GM21390 (cell line): ENCODE measurements at regions not wholly inside any gene's neighbourhood (a gene's known extent, or its start where the extent isn't known, plus 50 kb on each side); places are given as distances from the start of the nearest gene placed in this dataset.

Source experiments
- ATAC-seq: cut with Tn5 transposase; IDR thresholded peaks from one replicate; pipeline ENCODE4 v1.9.1; 2021; ENCODE audit not compliant: unreplicated experiment

- no peak for ATAC-seq
Measured at GRCh38 chr1:184267747-184268146, 119.1 kb upstream of the C1orf21 start.

GRCh38 chr1:184270556-184270955 lies 116.3 kb upstream of the C1orf21 start:
- ATAC-seq: no peak

- no peak for ATAC-seq
Measured at GRCh38 chr1:184272175-184272866, 114.5 kb upstream of the C1orf21 start.

GRCh38 chr1:184276416-184276815 lies 110.4 kb upstream of the C1orf21 start:
- ATAC-seq: no peak

- ATAC-seq: no peak
Measured at GRCh38 chr1:184279911-184280458, 106.8 kb upstream of the C1orf21 start.

- no peak for ATAC-seq
Measured at GRCh38 chr1:184283999-184284398, 102.8 kb upstream of the C1orf21 start.

GRCh38 chr1:184284900-184285299 lies 101.9 kb upstream of the C1orf21 start:
- ATAC-seq: no peak

- no peak for ATAC-seq
Measured at GRCh38 chr1:184285401-184286087, 101.3 kb upstream of the C1orf21 start.

- ATAC-seq: no peak
Measured at GRCh38 chr1:184287001-184287400, 99.8 kb upstream of the C1orf21 start.

GRCh38 chr1:184289825-184290550 lies 96.8 kb upstream of the C1orf21 start:
- no peak for ATAC-seq

GRCh38 chr1:184291701-184292100 lies 95.1 kb upstream of the C1orf21 start:
- no peak for ATAC-seq

- ATAC-seq: no peak
Measured at GRCh38 chr1:184292101-184292500, 94.7 kb upstream of the C1orf21 start.

- ATAC-seq: no peak
Measured at GRCh38 chr1:184294101-184294500, 92.7 kb upstream of the C1orf21 start.

- no peak for ATAC-seq
Measured at GRCh38 chr1:184296466-184297243, 90.2 kb upstream of the C1orf21 start.

GRCh38 chr1:184297244-184297750 lies 89.5 kb upstream of the C1orf21 start:
- no peak for ATAC-seq

- ATAC-seq: no peak
Measured at GRCh38 chr1:184298440-184299405, 88.1 kb upstream of the C1orf21 start.

- ATAC-seq: no peak
Measured at GRCh38 chr1:184299406-184299790, 87.4 kb upstream of the C1orf21 start.

GRCh38 chr1:184299796-184300195 lies 87.0 kb upstream of the C1orf21 start:
- no peak for ATAC-seq

GRCh38 chr1:184300446-184300845 lies 86.4 kb upstream of the C1orf21 start:
- no peak for ATAC-seq

GRCh38 chr1:184301227-184301626 lies 85.6 kb upstream of the C1orf21 start:
- no peak for ATAC-seq
